Esophagus squamous epithelium (tissue), 4 donors: ENCODE measurements at regions not wholly inside any gene's neighbourhood (a gene's known extent, or its start where the extent isn't known, plus 50 kb on each side); places are given as distances from the start of the nearest gene placed in this dataset.

Experiments used
- POLR2A ChIP-seq, 4 donors: fragments of 450-650 bp; IDR thresholded peaks; one replicate each; pipeline ENCODE4 v1.6.1; 2017; ENCODE audit warnings: antibody characterized with exemption in 4 of 4, mild to moderate bottlenecking in 4 of 4, moderate library complexity in 3 of 4
- TF ChIP-seq, protein P1 (sequence below), 6 experiments: fragments of 450-650 bp in 4 of 6; fragments of 200-600 bp in 2 of 6; sonication (generic) in 2 of 6; IDR thresholded peaks; one replicate each; pipeline ENCODE4 v1.5.1; 2016 to 2019; ENCODE audit warnings: antibody characterized with exemption in 6 of 6, mild to moderate bottlenecking in 4 of 6, moderate library complexity in 4 of 6

DNA sequence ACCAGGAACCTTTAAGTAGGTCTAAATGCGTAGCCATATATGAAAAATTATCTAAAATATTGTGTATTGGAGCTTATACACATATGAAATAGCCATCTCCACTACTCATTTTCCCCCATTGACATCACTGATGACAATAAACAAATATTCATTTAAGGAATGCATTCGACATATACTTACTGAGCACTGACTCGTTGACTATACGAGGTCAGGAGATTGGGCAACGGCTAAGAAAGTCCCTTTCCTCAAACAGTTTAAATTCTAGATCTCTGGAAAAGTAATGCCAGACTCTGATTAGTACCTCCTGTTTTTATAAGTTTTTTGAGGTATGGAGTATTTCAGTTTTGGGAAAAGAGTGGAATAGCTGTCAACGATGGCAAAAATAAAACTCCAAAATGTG lies 139.4 kb upstream of the DIO2 start:
- no peak for TF ChIP-seq POLR2A (IDR thresholded peaks at IDR 0.05)
- TF ChIP-seq, protein P1, sequence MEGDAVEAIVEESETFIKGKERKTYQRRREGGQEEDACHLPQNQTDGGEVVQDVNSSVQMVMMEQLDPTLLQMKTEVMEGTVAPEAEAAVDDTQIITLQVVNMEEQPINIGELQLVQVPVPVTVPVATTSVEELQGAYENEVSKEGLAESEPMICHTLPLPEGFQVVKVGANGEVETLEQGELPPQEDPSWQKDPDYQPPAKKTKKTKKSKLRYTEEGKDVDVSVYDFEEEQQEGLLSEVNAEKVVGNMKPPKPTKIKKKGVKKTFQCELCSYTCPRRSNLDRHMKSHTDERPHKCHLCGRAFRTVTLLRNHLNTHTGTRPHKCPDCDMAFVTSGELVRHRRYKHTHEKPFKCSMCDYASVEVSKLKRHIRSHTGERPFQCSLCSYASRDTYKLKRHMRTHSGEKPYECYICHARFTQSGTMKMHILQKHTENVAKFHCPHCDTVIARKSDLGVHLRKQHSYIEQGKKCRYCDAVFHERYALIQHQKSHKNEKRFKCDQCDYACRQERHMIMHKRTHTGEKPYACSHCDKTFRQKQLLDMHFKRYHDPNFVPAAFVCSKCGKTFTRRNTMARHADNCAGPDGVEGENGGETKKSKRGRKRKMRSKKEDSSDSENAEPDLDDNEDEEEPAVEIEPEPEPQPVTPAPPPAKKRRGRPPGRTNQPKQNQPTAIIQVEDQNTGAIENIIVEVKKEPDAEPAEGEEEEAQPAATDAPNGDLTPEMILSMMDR (IDR thresholded peaks at IDR 0.05), result no peak
